ENCODE measurements at regions not wholly inside any gene's neighbourhood (a gene's known extent, or its start where the extent isn't known, plus 50 kb on each side); places are given as distances from the start of the nearest gene placed in this dataset.

DNA sequence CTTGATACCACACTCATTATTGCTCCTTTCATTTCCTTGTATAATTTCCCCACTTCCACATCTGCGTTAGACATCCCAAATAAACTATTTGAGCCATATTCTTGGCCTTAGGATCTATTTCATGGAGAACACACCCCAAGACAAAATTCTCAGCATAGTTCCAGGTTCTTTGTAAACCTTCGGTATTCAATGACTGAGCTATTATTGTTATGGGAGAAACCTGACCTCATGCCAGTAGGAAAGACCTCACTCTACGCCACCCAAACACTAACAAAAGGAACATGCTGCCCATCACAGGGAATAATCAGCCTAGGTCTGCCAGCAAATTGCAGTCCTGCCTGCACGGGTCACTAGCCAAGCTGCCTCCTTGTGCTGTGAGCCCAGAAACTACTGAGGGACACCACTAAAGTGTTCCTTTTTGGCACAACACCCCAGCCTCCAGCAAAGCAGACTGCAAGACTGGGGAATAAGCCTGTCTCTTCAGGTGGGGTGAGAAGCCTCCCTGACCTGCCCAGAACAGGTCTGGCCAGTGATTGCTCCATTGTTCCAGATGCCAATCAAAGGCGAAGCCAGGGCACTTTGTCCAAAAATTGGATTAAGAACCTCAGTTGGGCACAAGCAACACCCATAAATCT lies 371.8 kb downstream of the MAFB start:
- Histone ChIP-seq H3K4me3 (no peak overlapping the region), H3K4me1 (ENCODE audit: insufficient read depth) (no peaks in the 10 kb centered on the region), H3K9me3 (ENCODE audit: low read depth) (no peaks in the 10 kb centered on the region), H3K79me2 (ENCODE audit: insufficient read depth) (no peaks in the 10 kb centered on the region), H2AFZ (no peak overlapping the region), H3K27me3 (replicated peaks; ENCODE audit: insufficient read depth) (peaks cover 6% of the 10 kb centered on the region; the same call in 1 of the 2 replicates), H4K20me1 (ENCODE audit: insufficient read depth) (no peaks in the 10 kb centered on the region), H3K27ac (no peak overlapping the region), H3K9me2 (ENCODE audit: insufficient read depth) (no peaks in the 10 kb centered on the region), H3K36me3 (ENCODE audit: low read depth) (no peaks in the 10 kb centered on the region), H3F3A (ENCODE audit: insufficient read depth) (no peaks in the 10 kb centered on the region), H3K4me2 (ENCODE audit: unreplicated experiment) (no peak overlapping the region), H3K9ac (no peak overlapping the region)
- no peak for DNase-seq
- in situ Hi-C loops (cut with MboI): no loop called here
- TF ChIP-seq EZH2phosphoT487 (IDR thresholded peaks at IDR 0.05; ENCODE audit: insufficient read depth, low read depth) (no peak), EZH2 (IDR thresholded peaks at IDR 0.05; ENCODE audit: insufficient read depth, poor library complexity, severe bottlenecking) (no peak)
- WGBS, 2 experiments (ENCODE audit: low coverage in 1 of 2, low lambda C conversion rate in 2 of 2, missing lambda C conversion rate in 2 of 2): 13% methylated on average over 5 of the region's 5 CpGs

DNA sequence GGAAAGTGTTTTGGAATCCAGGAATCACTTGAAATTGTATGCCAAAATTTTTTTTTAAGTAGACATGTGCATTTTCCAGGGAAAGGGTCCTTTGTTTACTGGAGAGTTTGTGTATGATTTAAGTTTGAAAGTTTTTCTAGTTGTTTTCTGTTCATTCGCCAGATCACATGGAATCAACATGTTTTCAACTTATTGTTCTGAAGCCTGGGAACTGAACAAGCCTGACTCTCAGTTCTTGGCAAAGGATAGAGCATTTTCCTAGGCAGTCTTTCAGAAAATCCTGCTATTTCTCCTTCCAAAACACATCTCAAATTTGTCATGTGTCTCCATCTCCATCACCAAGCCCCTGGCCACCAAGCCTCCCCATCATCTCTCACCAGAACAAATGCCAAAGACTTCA lies 374.8 kb downstream of the MAFB start:
- Histone ChIP-seq H3K4me2 (ENCODE audit: unreplicated experiment) (no peak overlapping the region), H3K27me3 (replicated peaks; ENCODE audit: insufficient read depth) (peaks cover 6% of the 10 kb centered on the region; the same call in 1 of the 2 replicates), H3K27ac (no peak overlapping the region), H3K9me2 (ENCODE audit: insufficient read depth) (no peaks in the 10 kb centered on the region), H3K36me3 (ENCODE audit: low read depth) (no peaks in the 10 kb centered on the region), H3K4me1 (ENCODE audit: insufficient read depth) (no peaks in the 10 kb centered on the region), H3F3A (ENCODE audit: insufficient read depth) (no peaks in the 10 kb centered on the region), H4K20me1 (ENCODE audit: insufficient read depth) (no peaks in the 10 kb centered on the region), H3K9ac (no peak overlapping the region), H3K79me2 (ENCODE audit: insufficient read depth) (no peaks in the 10 kb centered on the region), H3K4me3 (no peak overlapping the region), H3K9me3 (ENCODE audit: low read depth) (no peaks in the 10 kb centered on the region), H2AFZ (no peak overlapping the region)
- in situ Hi-C loops (cut with MboI): no loop called here
- TF ChIP-seq EZH2phosphoT487 (IDR thresholded peaks at IDR 0.05; ENCODE audit: insufficient read depth, low read depth) (no peak), EZH2 (IDR thresholded peaks at IDR 0.05; ENCODE audit: insufficient read depth, poor library complexity, severe bottlenecking) (no peak)
- 9 to 10% methylated on average over 1 of the region's 1 CpG for WGBS, 2 experiments (ENCODE audit: low coverage in 1 of 2, low lambda C conversion rate in 2 of 2, missing lambda C conversion rate in 2 of 2)
- DNase-seq: no peak

DNA sequence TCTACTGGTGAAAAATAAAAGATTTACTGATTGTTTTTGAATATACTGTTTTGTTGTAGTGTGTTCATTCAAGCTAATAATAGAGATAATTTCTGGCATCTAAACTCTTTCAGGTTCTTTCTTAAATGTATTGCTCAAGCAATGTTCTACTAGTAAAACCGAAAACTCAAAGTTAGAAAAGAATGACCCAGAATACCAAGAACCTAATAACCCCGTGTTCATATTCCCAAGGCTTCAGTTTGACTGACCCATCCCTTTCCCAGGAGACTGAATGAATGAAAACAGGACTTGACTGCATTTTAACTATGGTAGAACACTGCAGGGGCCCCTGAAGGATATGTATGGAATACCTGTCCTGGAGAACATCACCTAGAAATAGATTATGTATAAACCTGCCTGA lies 375.3 kb downstream of the MAFB start:
- in situ Hi-C loops (cut with MboI): no loop called here
- Histone ChIP-seq H3K4me2 (ENCODE audit: unreplicated experiment) (no peak overlapping the region), H2AFZ (no peak overlapping the region), H3K4me3 (no peak overlapping the region), H3K27me3 (replicated peaks; ENCODE audit: insufficient read depth) (peaks cover 6% of the 10 kb centered on the region; the same call in 1 of the 2 replicates), H3K9me3 (ENCODE audit: low read depth) (no peaks in the 10 kb centered on the region), H4K20me1 (ENCODE audit: insufficient read depth) (no peaks in the 10 kb centered on the region), H3K4me1 (ENCODE audit: insufficient read depth) (no peaks in the 10 kb centered on the region), H3K79me2 (ENCODE audit: insufficient read depth) (no peaks in the 10 kb centered on the region), H3K27ac (no peak overlapping the region), H3K36me3 (ENCODE audit: low read depth) (no peaks in the 10 kb centered on the region), H3F3A (ENCODE audit: insufficient read depth) (no peaks in the 10 kb centered on the region), H3K9ac (no peak overlapping the region), H3K9me2 (ENCODE audit: insufficient read depth) (no peaks in the 10 kb centered on the region)
- TF ChIP-seq EZH2 (IDR thresholded peaks at IDR 0.05; ENCODE audit: insufficient read depth, poor library complexity, severe bottlenecking) (no peak), EZH2phosphoT487 (IDR thresholded peaks at IDR 0.05; ENCODE audit: insufficient read depth, low read depth) (no peak)
- 4 to 6% methylated on average over 2 of the region's 2 CpGs for WGBS, 2 experiments (ENCODE audit: low coverage in 1 of 2, low lambda C conversion rate in 2 of 2, missing lambda C conversion rate in 2 of 2)
- DNase-seq: no peak

DNA sequence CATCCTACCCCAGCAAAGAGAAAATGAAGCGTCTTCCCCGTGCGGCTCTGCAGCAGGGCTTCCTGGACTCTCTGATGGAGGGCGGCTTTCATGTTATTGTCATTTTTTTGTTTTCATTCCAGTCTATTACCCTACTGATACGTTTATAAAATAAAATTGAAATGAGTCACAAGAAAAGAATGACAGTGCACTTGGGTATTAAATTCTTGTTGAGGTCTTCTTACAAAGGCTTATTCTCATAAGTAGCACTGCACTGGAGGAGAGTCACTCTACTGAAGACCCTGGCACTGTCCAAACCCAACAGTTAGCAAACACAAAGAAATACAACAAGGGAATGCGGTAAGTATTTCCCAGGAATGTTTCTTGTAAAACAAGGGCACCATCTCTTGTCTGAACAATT lies 379.3 kb downstream of the MAFB start:
- H4K20me1 ChIP-seq (ENCODE audit: insufficient read depth): no peaks in the 10 kb centered on the region
- no peak for DNase-seq
- peaks cover 6% of the 10 kb centered on the region; the same call in 1 of the 2 replicates for H3K27me3 ChIP-seq (replicated peaks; ENCODE audit: insufficient read depth)
- no peak for TF ChIP-seq EZH2 (IDR thresholded peaks at IDR 0.05; ENCODE audit: insufficient read depth, poor library complexity, severe bottlenecking)
- no peak for TF ChIP-seq EZH2phosphoT487 (IDR thresholded peaks at IDR 0.05; ENCODE audit: insufficient read depth, low read depth)
- no peak overlapping the region for H2AFZ ChIP-seq
- no peaks in the 10 kb centered on the region for H3F3A ChIP-seq (ENCODE audit: insufficient read depth)
- in situ Hi-C loops (cut with MboI): no loop called here
- H3K9me2 ChIP-seq (ENCODE audit: insufficient read depth): no peaks in the 10 kb centered on the region
- 80% methylated on average over 6 of the region's 6 CpGs for WGBS, 2 experiments (ENCODE audit: low coverage in 1 of 2, low lambda C conversion rate in 2 of 2, missing lambda C conversion rate in 2 of 2)
- H3K36me3 ChIP-seq (ENCODE audit: low read depth): no peaks in the 10 kb centered on the region
- no peaks in the 10 kb centered on the region for H3K4me1 ChIP-seq (ENCODE audit: insufficient read depth)
- H3K79me2 ChIP-seq (ENCODE audit: insufficient read depth): no peaks in the 10 kb centered on the region
- no peak overlapping the region for H3K27ac ChIP-seq
- no peak overlapping the region for H3K9ac ChIP-seq
- H3K4me2 ChIP-seq (ENCODE audit: unreplicated experiment): no peak overlapping the region
- no peaks in the 10 kb centered on the region for H3K9me3 ChIP-seq (ENCODE audit: low read depth)
- no peak overlapping the region for H3K4me3 ChIP-seq
